ENCODE measurements at regions not wholly inside any gene's neighbourhood (a gene's known extent, or its start where the extent isn't known, plus 50 kb on each side); places are given as distances from the start of the nearest gene placed in this dataset.

GRCh38 chr17:79231766-79232287 lies 157.2 kb downstream of the ENGASE start:
- TF ChIP-seq CTCF (IDR thresholded peaks at IDR 0.05; ENCODE audit: insufficient read depth, low read length, poor library complexity, severe bottlenecking) (no peak), EZH2phosphoT487 (conservative IDR thresholded peaks at IDR 0.05; ENCODE audit: low read length) (no peak)

All from SU-DHL-6 (cell line).